ENCODE measurements at regions not wholly inside any gene's neighbourhood (a gene's known extent, or its start where the extent isn't known, plus 50 kb on each side); places are given as distances from the start of the nearest gene placed in this dataset.

DNA sequence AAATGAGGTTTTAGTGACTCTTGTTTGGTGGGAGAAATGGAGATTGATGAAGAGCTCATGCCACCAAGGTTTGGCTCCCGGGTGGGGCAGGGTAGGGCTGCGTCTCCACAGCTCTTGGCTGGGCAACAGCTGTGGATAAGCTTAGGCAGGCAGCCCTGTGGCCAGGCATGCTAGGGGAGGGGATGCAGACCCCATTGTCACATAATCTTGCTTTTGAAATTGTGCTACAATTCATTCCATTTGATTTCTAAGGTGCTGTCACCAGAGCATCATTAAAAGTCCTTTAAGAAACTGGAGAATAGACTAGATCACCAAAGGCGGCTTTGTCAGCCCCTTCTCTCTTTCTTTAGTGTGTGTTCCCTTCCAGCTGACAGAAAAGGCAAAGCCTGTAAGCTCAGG, 574.2 kb upstream of the JAG1 start:
- no peaks in the 10 kb centered on the region for H3K9me2 ChIP-seq (ENCODE audit: insufficient read depth, low read length)
- no peaks in the 10 kb centered on the region for H3K9me3 ChIP-seq (ENCODE audit: low read length)
- TF ChIP-seq EP300 (conservative IDR thresholded peaks at IDR 0.05; ENCODE audit: poor library complexity, severe bottlenecking) (no peak), RAD21 (conservative IDR thresholded peaks at IDR 0.05) (no peak), TAF1 (IDR thresholded peaks at IDR 0.05; ENCODE audit: low read depth) (no peak), MXI1 (conservative IDR thresholded peaks at IDR 0.05; ENCODE audit: poor library complexity, severe bottlenecking) (no peak), SMC3 (conservative IDR thresholded peaks at IDR 0.05; ENCODE audit: poor library complexity) (no peak), POLR2AphosphoS5 (IDR thresholded peaks at IDR 0.05) (no peak), EZH2 (IDR thresholded peaks at IDR 0.05; ENCODE audit: borderline replicate concordance, insufficient read depth, low read length, poor library complexity, severe bottlenecking) (no peak)
- TF ChIP-seq, protein P1, sequence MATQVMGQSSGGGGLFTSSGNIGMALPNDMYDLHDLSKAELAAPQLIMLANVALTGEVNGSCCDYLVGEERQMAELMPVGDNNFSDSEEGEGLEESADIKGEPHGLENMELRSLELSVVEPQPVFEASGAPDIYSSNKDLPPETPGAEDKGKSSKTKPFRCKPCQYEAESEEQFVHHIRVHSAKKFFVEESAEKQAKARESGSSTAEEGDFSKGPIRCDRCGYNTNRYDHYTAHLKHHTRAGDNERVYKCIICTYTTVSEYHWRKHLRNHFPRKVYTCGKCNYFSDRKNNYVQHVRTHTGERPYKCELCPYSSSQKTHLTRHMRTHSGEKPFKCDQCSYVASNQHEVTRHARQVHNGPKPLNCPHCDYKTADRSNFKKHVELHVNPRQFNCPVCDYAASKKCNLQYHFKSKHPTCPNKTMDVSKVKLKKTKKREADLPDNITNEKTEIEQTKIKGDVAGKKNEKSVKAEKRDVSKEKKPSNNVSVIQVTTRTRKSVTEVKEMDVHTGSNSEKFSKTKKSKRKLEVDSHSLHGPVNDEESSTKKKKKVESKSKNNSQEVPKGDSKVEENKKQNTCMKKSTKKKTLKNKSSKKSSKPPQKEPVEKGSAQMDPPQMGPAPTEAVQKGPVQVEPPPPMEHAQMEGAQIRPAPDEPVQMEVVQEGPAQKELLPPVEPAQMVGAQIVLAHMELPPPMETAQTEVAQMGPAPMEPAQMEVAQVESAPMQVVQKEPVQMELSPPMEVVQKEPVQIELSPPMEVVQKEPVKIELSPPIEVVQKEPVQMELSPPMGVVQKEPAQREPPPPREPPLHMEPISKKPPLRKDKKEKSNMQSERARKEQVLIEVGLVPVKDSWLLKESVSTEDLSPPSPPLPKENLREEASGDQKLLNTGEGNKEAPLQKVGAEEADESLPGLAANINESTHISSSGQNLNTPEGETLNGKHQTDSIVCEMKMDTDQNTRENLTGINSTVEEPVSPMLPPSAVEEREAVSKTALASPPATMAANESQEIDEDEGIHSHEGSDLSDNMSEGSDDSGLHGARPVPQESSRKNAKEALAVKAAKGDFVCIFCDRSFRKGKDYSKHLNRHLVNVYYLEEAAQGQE (IDR thresholded peaks at IDR 0.05; ENCODE audit: borderline replicate concordance), result no peak
- TF ChIP-seq, protein P2, sequence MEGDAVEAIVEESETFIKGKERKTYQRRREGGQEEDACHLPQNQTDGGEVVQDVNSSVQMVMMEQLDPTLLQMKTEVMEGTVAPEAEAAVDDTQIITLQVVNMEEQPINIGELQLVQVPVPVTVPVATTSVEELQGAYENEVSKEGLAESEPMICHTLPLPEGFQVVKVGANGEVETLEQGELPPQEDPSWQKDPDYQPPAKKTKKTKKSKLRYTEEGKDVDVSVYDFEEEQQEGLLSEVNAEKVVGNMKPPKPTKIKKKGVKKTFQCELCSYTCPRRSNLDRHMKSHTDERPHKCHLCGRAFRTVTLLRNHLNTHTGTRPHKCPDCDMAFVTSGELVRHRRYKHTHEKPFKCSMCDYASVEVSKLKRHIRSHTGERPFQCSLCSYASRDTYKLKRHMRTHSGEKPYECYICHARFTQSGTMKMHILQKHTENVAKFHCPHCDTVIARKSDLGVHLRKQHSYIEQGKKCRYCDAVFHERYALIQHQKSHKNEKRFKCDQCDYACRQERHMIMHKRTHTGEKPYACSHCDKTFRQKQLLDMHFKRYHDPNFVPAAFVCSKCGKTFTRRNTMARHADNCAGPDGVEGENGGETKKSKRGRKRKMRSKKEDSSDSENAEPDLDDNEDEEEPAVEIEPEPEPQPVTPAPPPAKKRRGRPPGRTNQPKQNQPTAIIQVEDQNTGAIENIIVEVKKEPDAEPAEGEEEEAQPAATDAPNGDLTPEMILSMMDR (IDR thresholded peaks at IDR 0.05; ENCODE audit: poor library complexity, severe bottlenecking), result no peak
- no peaks in the 10 kb centered on the region for H3K36me3 ChIP-seq (ENCODE audit: insufficient read depth, low read length)
- H3K4me2 ChIP-seq (ENCODE audit: low read length), result no peak overlapping the region
- no peak overlapping the region for H2AFZ ChIP-seq (ENCODE audit: low read depth, low read length)
- no peaks in the 10 kb centered on the region for H3K79me2 ChIP-seq (replicated peaks; ENCODE audit: insufficient read depth, low read length)
- no peak overlapping the region for H3K9ac ChIP-seq (ENCODE audit: low read length)
- peak overlapping the region; percentile 53 for H3K4me3 ChIP-seq (ENCODE audit: low read length)
- no peaks in the 10 kb centered on the region for H3F3A ChIP-seq (ENCODE audit: insufficient read depth, low read length, poor library complexity, severe bottlenecking)
- H4K20me1 ChIP-seq (ENCODE audit: insufficient read depth), result no peaks in the 10 kb centered on the region
- H3K27ac ChIP-seq (ENCODE audit: low read length), result peak overlapping the region; percentile 71
- peaks cover 3% of the 10 kb centered on the region for H3K27me3 ChIP-seq (ENCODE audit: insufficient read depth, low read depth, low read length)

GRCh38 chr20:11248687-11249638, 575.2 kb upstream of the JAG1 start:
- Histone ChIP-seq H4K20me1 (ENCODE audit: insufficient read depth) (no peaks in the 10 kb centered on the region), H3K79me2 (replicated peaks; ENCODE audit: insufficient read depth, low read length) (no peaks in the 10 kb centered on the region), H3K27me3 (ENCODE audit: insufficient read depth, low read depth, low read length) (peaks cover 3% of the 10 kb centered on the region), H3K9me2 (ENCODE audit: insufficient read depth, low read length) (no peaks in the 10 kb centered on the region), H3K9ac (ENCODE audit: low read length) (peak overlapping the region; percentile 30), H3K9me3 (ENCODE audit: low read length) (no peaks in the 10 kb centered on the region), H3K27ac (ENCODE audit: low read length) (peak overlapping the region; percentile 71), H3K36me3 (ENCODE audit: insufficient read depth, low read length) (no peaks in the 10 kb centered on the region), H3F3A (ENCODE audit: insufficient read depth, low read length, poor library complexity, severe bottlenecking) (no peaks in the 10 kb centered on the region), H3K4me3 (ENCODE audit: low read length) (peak overlapping the region; percentile 53), H2AFZ (ENCODE audit: low read depth, low read length) (peak overlapping the region; percentile 56), H3K4me2 (ENCODE audit: low read length) (peak overlapping the region; percentile 76)
- TF ChIP-seq, protein P1 (IDR thresholded peaks at IDR 0.05; ENCODE audit: borderline replicate concordance), result peak; percentile 59
- TF ChIP-seq, protein P2 (IDR thresholded peaks at IDR 0.05; ENCODE audit: poor library complexity, severe bottlenecking), result no peak
- TF ChIP-seq TAF1 (IDR thresholded peaks at IDR 0.05; ENCODE audit: low read depth), result no peak
- no peak for TF ChIP-seq MXI1 (conservative IDR thresholded peaks at IDR 0.05; ENCODE audit: poor library complexity, severe bottlenecking)
- peak; percentile 44 for TF ChIP-seq EP300 (conservative IDR thresholded peaks at IDR 0.05; ENCODE audit: poor library complexity, severe bottlenecking)
- TF ChIP-seq RAD21 (conservative IDR thresholded peaks at IDR 0.05), result peak; percentile 22
- no peak for TF ChIP-seq POLR2AphosphoS5 (IDR thresholded peaks at IDR 0.05)
- no peak for TF ChIP-seq EZH2 (IDR thresholded peaks at IDR 0.05; ENCODE audit: borderline replicate concordance, insufficient read depth, low read length, poor library complexity, severe bottlenecking)
- TF ChIP-seq SMC3 (conservative IDR thresholded peaks at IDR 0.05; ENCODE audit: poor library complexity), result peak; percentile 22

Measured in neural cell (in vitro differentiated cells).